ENCODE measurements at regions not wholly inside any gene's neighbourhood (a gene's known extent, or its start where the extent isn't known, plus 50 kb on each side); places are given as distances from the start of the nearest gene placed in this dataset.

DNA sequence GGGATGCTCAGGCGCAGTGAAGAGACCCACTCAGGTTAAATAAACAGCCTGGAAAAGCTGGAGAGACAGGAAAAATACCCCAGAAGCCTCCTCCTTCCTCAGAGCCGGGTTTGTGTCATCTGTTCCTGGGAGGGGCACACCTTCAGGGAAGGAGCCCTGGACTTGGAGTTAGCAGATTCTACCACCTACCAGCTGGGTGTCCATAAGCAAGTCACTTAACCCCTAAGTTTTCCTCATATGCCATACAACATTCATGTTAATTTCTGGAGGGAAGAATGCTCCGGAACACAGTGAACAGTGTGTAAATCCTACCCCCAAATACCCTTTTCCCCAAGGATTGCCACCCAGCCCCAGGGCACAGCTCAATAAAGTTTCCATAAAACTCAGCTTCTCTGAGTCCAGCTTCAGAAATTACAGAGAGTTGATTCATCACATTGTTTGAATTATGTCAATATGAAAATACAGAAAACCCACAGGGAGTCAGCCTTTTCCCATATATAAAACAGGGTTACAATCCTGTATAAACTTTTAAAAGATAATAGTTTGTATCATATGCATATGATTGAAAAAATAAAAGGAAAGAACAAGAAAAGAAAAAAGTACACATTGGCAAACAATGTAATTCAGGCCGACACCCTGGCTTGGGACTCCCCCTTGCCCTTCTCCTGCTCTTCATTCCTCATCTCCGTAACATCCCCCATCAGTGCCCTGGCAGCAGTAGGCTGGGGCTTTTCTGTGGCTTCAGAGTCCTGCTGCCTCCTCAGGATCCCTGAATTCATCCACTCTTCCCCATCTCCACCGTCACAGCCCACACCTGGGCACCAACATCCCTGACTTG, 291.8 kb upstream of the USP24 start:
- no peak for DNase-seq

GRCh38 chr1:55505326-55505725, 290.2 kb upstream of the USP24 start:
- DNase-seq, result no peak

DNA sequence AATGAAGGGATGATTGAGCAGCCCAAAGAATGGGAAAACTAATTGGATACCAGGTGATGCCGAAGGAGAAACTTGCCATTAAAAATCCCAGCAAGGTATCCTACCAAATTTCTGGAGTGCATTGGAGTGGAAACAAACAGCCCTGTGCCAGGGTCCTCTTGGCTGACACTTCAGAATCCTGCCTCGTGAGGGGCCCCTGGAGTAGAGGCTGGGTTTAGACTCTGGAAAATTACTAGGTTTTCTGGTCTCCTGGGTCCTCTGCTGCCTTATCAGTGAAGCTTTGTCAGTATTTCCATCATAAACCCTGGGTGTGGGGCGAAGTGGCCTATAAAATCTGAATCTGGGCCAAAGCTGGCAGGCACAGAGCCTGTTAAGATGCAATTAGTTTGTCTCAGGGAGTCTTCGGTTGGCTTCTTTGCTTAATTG, 289.2 kb upstream of the USP24 start:
- DNase-seq, result no peak

- DNase-seq, result no peak
Observed at GRCh38 chr1:55503663-55504305, 288.6 kb upstream of the USP24 start.

DNA sequence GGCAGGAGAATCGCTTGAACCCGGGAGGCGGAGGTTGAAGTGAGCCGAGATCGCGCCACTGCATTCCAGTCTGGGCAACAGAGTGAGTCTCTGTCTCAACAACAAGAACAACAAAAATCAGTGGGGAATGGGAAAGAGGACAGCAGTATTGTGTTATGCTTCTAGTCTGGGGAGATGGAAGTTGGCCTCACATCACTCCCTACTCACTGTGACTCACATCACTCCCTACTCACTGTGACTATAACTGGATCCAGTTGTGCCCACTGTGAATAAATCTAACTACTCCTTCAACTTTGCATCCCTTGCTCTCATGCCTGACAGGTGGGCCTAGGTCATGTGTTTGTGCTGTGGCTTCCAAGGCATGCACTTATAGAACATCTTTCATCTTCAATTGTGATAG, 285.4 kb upstream of the USP24 start:
- no peak for DNase-seq

DNA sequence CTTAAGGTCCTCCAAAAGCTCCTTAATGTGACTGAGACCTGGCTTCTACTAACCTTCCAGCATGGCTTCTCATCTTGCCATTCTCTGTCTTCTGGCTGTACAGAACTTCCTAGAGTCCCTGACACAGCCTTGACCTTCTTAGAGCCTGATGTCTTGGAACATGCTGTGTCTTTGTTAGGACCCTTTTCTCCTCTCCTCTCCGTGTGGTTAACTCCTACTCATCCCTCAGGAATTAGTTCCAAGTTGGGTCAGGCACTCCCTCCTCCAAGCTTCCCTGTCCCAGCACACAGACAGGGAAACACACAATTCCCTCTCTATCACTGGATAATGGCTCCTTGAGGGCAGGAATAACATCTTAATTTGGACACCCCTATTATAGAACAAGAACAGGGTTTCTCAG, 275.4 kb upstream of the USP24 start:
- DNase-seq, result no peak

DNA sequence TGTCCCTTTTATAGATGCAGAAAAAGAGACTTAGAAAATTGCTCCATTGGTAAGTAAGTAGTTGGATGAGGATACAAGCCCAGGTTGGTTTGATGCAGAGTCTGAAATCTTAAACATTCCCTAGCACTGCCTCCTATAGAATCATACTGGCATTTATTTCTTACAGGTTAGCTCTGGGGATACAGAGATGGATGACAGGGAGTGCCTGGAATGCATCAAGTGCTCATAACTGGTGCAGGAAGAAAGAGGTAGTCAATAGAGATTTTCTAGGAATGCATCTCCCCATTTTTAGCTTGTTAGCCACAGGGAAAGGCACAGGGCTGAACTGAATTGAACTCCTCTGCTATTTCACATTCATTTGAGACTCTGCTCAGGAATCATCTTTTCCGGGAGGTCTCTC, 269.0 kb upstream of the USP24 start:
- no peak for DNase-seq

- DNase-seq, result no peak
Observed at GRCh38 chr1:55483523-55483922, 268.4 kb upstream of the USP24 start.

DNA sequence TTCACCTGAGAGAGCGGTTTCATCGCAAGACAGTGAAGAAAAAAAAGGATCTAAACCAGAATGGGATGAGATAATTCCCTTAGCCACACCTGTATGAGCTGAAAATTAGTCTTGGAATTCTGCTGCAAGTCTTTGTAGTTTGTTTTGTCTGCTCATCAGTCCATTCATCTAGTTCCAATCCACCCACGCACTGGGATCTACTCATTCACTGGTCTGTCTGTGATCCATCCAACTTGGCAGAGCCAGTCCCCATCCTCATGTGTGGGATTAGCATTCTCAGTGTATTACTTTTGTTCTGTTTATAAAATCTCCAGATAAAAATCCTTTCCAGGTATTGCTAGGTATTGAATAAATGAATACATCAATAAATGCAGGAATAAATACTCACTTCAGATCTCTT, 266.5 kb upstream of the USP24 start:
- DNase-seq, result no peak

DNA sequence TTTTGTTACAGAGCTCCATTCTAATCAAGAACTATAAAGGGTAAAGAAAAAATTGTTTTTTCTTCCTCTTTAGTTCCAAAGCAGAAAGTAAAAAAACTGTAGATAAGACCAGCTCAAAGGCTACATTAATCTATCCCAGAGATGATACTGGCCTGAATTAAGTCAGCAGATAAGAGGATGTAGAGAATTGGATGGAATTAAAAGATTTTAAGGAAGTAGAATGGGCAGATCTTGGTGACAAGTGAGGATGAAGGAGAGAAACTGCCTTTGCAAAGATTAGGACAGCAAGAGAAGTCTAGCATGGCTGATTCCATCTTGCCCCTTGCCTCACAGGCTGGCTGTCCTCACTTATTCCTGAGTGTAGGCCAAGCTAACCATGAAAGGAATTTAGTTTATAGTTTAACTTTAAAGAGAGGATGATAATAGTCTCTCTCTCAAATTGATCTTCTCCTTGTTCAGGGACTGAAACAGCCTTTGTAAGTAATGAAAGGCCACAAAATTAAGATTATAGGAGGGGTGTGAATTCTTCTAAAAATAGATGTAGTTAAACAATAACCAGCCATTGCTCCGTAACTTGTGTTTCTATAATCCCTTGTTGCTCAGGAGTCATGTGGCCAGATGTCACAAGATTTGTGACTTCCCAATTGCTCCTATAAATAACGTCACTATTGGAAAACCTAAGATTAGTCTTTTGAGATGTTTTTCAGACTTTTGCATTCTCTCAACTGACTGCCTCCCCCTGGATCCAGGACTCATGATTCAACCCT, 265.0 kb upstream of the USP24 start:
- DNase-seq, result no peak

- DNase-seq, result no peak
Observed at GRCh38 chr1:55478742-55479141, 263.6 kb upstream of the USP24 start.

- DNase-seq, result no peak
Observed at GRCh38 chr1:55477953-55478352, 262.8 kb upstream of the USP24 start.

DNA sequence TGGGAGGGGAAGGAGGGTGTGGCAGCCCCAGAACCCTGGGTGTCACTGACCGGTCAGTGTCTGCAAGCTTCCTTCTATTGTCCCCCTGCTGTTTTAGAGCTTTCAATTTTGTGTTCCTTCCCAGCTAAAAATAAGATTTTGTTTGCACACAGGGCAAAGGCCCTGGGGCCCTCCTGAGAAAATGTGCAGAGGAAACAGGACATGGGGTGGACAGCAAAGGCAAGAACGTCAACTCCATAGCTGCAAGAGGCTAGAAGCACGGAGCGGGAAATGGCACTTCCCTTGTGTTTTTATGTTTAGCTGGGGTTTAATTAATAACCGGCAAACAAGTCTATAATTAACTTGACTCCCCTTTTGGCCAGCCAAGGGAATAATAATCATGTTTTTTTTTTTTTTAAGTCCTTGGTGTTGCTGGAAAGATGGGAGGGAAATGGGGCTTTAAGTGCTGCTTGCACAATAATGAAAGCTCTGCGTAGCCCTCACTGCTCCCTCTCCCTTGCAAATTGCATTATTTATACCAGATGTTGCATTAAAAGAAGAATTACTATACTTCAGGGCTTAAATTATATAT, 261.4 kb upstream of the USP24 start:
- no peak for DNase-seq

GRCh38 chr1:55474168-55474786, 259.1 kb upstream of the USP24 start:
- no peak for DNase-seq

GRCh38 chr1:55473661-55474060, 258.5 kb upstream of the USP24 start:
- DNase-seq, result no peak

DNA sequence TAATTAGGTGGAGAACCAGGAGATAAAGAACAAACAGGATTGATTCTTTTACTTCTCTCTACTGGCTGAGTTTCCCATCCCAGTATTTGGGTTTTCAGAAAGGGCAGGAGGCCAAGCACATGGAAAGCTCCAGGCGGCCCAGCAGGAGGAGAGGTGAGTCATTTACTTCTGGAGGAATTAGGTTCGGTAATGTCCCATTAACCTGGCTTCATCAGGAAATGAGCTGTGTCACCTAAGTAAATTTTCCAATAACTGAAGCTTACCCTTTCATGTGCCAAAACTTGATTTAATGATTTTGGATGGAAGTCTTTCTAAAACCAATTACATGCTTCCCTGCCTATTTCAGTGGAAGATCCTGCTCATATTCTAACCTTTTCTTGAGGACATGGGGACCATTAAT, 257.6 kb upstream of the USP24 start:
- no peak for DNase-seq

DNA sequence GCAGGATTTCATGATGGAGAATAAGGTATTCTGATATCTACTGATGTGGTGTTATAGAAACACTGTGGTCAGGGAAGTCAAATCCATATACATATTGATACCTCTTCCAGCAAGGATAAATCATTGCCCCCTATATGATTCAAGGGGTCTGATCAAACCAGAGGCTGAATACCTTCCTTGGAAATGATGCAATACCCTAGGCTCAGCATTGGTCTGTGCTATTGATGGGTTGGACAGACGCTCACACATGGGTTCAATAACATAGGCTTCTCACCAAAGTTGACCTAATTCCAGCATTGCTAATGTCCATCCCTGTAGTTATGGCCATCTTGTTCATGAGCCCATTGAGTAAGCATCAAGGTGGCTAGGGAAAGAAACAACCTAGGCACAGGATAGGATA, 257.0 kb upstream of the USP24 start:
- no peak for DNase-seq

GRCh38 chr1:55468142-55468795, 253.1 kb upstream of the USP24 start:
- DNase-seq, result no peak

DNA sequence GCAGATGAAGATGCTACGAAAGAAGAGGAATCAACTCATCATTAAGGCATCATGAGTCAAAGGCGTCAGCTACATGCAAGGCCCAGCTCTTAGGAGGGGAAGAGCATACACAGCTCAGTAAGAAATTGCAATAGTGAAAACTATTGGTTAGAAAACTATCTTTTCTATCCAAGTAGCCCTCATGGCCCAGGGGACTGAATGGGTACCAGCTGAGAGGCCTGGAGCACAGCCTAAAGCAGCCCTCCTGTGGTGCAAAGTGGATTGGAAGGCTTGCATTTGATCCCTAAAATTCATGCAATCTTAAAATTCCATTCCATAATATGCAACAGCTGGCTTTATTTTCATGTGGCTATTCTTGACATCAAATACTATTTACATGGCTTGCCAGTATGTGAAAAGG, 251.8 kb upstream of the USP24 start:
- DNase-seq, result no peak

DNA sequence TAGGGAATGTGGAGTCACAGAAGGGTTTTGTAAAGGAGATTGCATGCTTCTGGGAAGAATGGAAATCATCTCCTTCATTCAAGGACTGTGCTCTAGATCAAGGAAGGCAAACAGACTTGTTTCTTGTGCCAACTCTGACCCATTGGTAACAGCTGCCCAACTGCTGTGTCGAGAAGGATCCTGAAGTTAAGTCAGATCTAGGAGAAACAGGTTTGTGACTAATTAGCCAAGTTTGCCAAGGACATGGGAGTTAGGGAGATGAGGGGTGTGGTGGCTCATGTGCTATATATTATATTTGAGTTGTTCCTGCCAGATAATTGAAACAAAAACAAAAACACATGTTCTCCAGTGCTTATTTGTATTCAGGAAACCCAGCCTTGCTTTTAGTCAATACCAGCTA, 251.2 kb upstream of the USP24 start:
- no peak for DNase-seq

GRCh38 chr1:55464550-55464949, 249.4 kb upstream of the USP24 start:
- DNase-seq, result no peak

GRCh38 chr1:55463814-55464475, 248.8 kb upstream of the USP24 start:
- DNase-seq, result no peak

Measured in CD4-positive, alpha-beta T cell treated with Interleukin-12 subunit alpha and Interleukin-12 subunit beta, for 1 hour (primary cell).